Ovary (tissue), 7 donors: ENCODE measurements at regions not wholly inside any gene's neighbourhood (a gene's known extent, or its start where the extent isn't known, plus 50 kb on each side); places are given as distances from the start of the nearest gene placed in this dataset.

Experiments used
- DNase-seq, 5 donors: peaks; one replicate each; pipeline ENCODE4 v3.0.0-alpha.2; 2019 to 2020
- H3K27ac ChIP-seq, 2 donors: fragments of 200-600 bp; one replicate each; pipeline versions ENCODE4 v1.5.1 to v1.8.0; 2019 to 2022
- H3K27me3 ChIP-seq: fragments of 200-600 bp; one replicate; pipeline ENCODE4 v1.8.0; 2022
- H3K36me3 ChIP-seq: fragments of 200-600 bp; sonication (generic); one replicate; pipeline ENCODE4 v1.5.1; 2019
- H3K4me1 ChIP-seq: one replicate; pipeline ENCODE4 v1.8.1; 2013; ENCODE audit warnings: mild to moderate bottlenecking, moderate library complexity; ENCODE audit not compliant: insufficient read depth
- H3K4me3 ChIP-seq: fragments of 200-600 bp; sonication (generic); one replicate; pipeline ENCODE4 v1.5.1; 2017
- H3K9me3 ChIP-seq, 2 donors: fragments of 200-600 bp in 1 of 2; sonication (generic) in 1 of 2; one replicate each; pipeline versions ENCODE4 v1.5.1 to v1.8.1; 2013 to 2019; ENCODE audit warnings: mild to moderate bottlenecking in 1 of 2, moderate library complexity in 1 of 2
- CTCF ChIP-seq, 3 donors: fragments of 450-650 bp in 2 of 3; fragments of 200-600 bp in 1 of 3; IDR thresholded peaks; one replicate each; pipeline versions ENCODE4 v1.5.1 to v1.8.0; 2016 to 2022; ENCODE audit warnings: antibody characterized with exemption in 3 of 3, mild to moderate bottlenecking in 1 of 3
- EP300 ChIP-seq: sonication (generic); formaldehyde crosslinking; IDR thresholded peaks from one replicate; pipeline ENCODE4 v1.6.1; 2017; ENCODE audit warnings: antibody characterized with exemption
- POLR2A ChIP-seq: fragments of 450-650 bp; IDR thresholded peaks from one replicate; pipeline ENCODE4 v1.6.1; 2017; ENCODE audit warnings: antibody characterized with exemption, mild to moderate bottlenecking, moderate library complexity
- WGBS, 3 donors: extraction: QIAGEN DNeasy Blood & Tissue Kit in 1 of 3; methylation state at CpG; one replicate each; pipeline versions ENCODE4 v1.1.5 to v1.1.7; 2013 to 2017; 5-methylcytosine and 5-hydroxymethylcytosine counted together
- intact Hi-C, 4 donors: fragments of 100-400 bp; cut with DNase I; formaldehyde crosslinking; loops; one replicate each; pipeline versions ENCODE4 v1.11.0 to v1.15.1; 2022 to 2023
- donor health status: DM: no; HTN: no; CAD: no; lungs with moderate emphysema.
- donor health status: DM: no; HTN: no; CAD: no.
- donor health status: Bipolar disorder and iron deficiency.
- donor health status: DM: no; HTN: no; CAD: no.
- donor health status: DM: yes; HTN: yes; CAD: no.

GRCh38 chr3:106813742-106814141 is 563.5 kb upstream of the CCDC54 start:
- DNase-seq: no peak
- Histone ChIP-seq H3K27me3 (no peaks in the 10 kb centered on the region), H3K36me3 (no peaks in the 10 kb centered on the region), H3K9me3 (no peaks in the 10 kb centered on the region), H3K4me3 (no peak overlapping the region), H3K27ac (no peak overlapping the region), H3K4me1 (peaks cover 10% of the 10 kb centered on the region)
- TF ChIP-seq POLR2A: no peak
- no peak for TF ChIP-seq CTCF (IDR thresholded peaks at IDR 0.05)
- TF ChIP-seq EP300: no peak
- WGBS, 3 donors: 7 to 13% (median 12%) methylated on average over 3 of the region's 3 CpGs
- intact Hi-C loops: no loop called here

DNA sequence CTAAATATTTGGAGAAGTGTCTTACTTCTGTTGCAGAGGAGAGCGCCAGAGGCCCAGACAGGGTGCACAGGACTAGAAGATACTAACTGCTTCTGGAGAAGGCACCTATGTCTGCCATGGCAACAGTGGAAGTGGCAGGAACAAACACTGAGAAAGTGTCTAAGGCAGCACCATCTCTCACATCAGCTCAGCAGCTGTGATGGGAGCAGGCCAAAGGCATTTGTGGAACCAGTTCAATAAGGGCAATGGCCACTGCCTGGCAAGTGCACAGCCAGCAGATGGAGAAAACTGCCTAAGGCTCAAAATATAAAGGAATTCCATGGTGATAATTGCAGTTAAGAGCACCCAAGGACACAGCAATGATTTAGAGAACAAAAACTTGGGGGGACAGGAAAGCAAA is 563.0 kb upstream of the CCDC54 start:
- H3K9me3 ChIP-seq: no peaks in the 10 kb centered on the region
- H3K36me3 ChIP-seq: no peaks in the 10 kb centered on the region
- WGBS, 3 donors: 64 to 82% (median 73%) methylated on average over 1 of the region's 1 CpG
- intact Hi-C loops: no loop called here
- H3K4me1 ChIP-seq: peaks cover 10% of the 10 kb centered on the region
- no peak for TF ChIP-seq CTCF (IDR thresholded peaks at IDR 0.05)
- TF ChIP-seq POLR2A: no peak
- no peak for TF ChIP-seq EP300
- H3K27ac ChIP-seq: no peak overlapping the region
- H3K4me3 ChIP-seq: no peak overlapping the region
- peak in 4 of 5 donors; percentile 25 to 54 (median 46) for DNase-seq
- H3K27me3 ChIP-seq: no peaks in the 10 kb centered on the region

- no peaks in the 10 kb centered on the region for H3K36me3 ChIP-seq
- no peaks in the 10 kb centered on the region for H3K27me3 ChIP-seq
- H3K27ac ChIP-seq: no peak overlapping the region
- H3K4me3 ChIP-seq: no peak overlapping the region
- no peak for DNase-seq
- no peaks in the 10 kb centered on the region for H3K9me3 ChIP-seq
- WGBS, 3 donors: 78 to 81% (median 79%) methylated on average over 2 of the region's 2 CpGs
- peaks cover 6% of the 10 kb centered on the region for H3K4me1 ChIP-seq
- intact Hi-C loops: no loop called here
- no peak for TF ChIP-seq EP300
- TF ChIP-seq POLR2A: no peak
- no peak for TF ChIP-seq CTCF (IDR thresholded peaks at IDR 0.05)
Measured at GRCh38 chr3:106816838-106817237, 560.4 kb upstream of the CCDC54 start.

DNA sequence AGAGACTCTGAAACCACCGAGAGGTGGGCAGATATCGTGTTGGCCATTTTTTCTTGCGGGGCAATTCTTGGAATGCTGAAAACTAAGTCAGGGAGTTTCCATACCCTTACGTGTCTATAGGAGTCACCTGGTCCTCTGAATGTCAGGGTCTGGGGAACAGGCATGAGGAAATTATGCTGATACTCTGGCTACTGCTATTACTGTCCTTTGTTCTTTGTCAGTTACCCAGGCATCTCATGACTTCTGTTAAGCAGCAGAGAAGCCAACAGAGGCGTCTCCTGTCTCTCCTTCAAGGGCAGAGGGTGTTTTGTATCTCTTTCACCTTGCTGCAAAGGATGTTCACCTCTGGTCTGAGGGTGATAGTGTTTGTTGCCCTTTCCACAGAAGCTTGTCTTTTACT is 559.5 kb upstream of the CCDC54 start:
- intact Hi-C loops: no loop called here
- WGBS, 3 donors: 86 to 90% (median 90%) methylated on average over 5 of the region's 5 CpGs
- Histone ChIP-seq H3K9me3 (no peaks in the 10 kb centered on the region), H3K4me3 (no peak overlapping the region), H3K27ac (no peak overlapping the region), H3K4me1 (peaks cover 3% of the 10 kb centered on the region), H3K27me3 (no peaks in the 10 kb centered on the region), H3K36me3 (no peaks in the 10 kb centered on the region)
- no peak for DNase-seq
- TF ChIP-seq POLR2A (no peak), CTCF (IDR thresholded peaks at IDR 0.05) (no peak)

GRCh38 chr3:106819440-106819839 is 557.8 kb upstream of the CCDC54 start:
- Histone ChIP-seq H3K9me3 (no peaks in the 10 kb centered on the region), H3K27ac (no peak overlapping the region), H3K36me3 (no peaks in the 10 kb centered on the region), H3K4me1 (no peaks in the 10 kb centered on the region), H3K27me3 (no peaks in the 10 kb centered on the region), H3K4me3 (no peak overlapping the region)
- DNase-seq: no peak
- TF ChIP-seq EP300 (no peak), POLR2A (no peak), CTCF (IDR thresholded peaks at IDR 0.05) (no peak)
- intact Hi-C loops: no loop called here
- 81 to 87% (median 82%) methylated on average over 1 of the region's 1 CpG for WGBS, 3 donors
